GM19452 (cell line): ENCODE measurements at regions not wholly inside any gene's neighbourhood (a gene's known extent, or its start where the extent isn't known, plus 50 kb on each side); places are given as distances from the start of the nearest gene placed in this dataset.

Experiments
- ATAC-seq: cut with Tn5 transposase; IDR thresholded peaks from one replicate; pipeline ENCODE4 v1.9.1; 2021; ENCODE audit not compliant: unreplicated experiment

DNA sequence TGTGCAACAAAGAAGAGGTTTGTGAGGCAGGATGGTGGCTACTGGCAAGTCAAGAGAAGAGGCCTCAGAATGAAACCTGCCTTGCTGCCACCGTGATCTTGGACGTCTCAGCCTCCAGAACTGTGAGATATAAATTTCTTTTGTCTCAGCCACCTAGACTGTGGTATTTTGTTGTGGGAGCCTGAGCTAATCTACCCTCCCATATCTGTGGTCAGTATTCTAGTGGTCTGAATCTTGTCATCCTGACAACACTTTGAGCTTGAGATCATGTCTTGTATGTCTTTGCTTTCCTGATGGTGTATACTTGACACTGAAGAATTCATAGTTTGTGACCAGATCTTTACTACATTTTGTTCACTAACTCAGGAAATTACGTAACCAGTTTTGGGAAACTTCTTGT, 240.6 kb upstream of the GOLIM4 start:
- no peak for ATAC-seq

DNA sequence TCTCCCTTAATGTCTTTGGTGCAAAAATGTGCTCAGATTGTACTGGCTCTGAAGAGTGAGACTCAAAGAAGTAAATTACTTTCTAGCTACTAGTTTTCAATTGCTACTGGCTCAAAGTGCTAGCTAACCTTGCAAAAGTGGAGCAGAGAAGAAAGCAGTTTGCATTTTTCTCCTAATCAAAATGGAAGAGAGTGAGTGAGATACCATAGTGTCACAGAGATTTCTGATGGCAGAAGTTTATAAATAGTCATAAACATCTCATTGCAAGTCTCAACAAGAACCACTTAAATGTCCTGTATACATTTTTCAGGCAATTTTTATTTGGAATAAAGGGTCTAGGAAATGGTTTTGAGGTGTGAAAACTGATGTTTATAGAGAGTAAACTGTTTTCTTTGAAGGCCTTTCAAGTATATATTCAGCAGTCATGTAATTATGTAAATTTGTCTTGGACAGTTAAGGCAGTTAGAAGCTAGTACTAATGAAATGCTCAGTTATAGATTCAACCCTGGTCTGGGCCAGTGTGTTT, 237.7 kb upstream of the GOLIM4 start:
- ATAC-seq = no peak

DNA sequence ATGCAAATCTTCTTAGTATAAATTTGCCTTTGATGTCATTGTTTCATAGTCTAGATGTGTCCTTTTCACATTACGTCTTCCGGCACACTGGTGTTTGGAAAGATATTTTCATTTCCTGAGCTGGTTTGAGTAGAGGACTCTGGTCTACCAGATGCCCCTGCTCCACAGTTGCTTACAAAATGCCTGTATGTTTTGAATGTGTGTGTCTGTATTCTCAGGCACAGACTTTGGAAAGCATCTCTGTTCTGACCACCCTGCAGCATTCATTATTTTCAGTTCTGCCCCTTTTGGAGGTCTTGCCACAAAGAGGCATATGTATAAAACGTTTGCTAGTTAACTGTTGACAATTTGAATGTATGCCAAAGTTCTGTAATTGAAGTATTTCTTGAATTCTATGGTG, 236.0 kb upstream of the GOLIM4 start:
- ATAC-seq = no peak

DNA sequence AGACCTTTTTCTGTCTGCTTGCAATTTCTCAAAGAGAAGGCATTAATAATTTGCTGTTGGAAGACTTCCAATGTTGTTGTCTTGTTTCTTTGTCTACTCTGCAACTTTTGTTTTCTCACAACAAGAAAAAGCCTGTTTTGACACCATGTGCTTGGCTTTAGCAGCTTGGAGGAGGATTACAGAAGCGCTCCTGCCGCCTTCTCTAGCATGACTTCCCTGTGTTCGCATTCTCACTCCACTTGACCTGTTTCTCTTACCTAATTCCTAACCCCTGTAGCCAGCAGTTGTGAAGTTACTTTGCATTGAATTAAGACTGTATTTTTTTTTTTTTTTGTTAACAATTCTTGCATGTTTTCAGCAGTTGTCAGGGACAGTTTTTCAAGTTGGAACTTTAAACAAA, 235.3 kb upstream of the GOLIM4 start:
- ATAC-seq = no peak

DNA sequence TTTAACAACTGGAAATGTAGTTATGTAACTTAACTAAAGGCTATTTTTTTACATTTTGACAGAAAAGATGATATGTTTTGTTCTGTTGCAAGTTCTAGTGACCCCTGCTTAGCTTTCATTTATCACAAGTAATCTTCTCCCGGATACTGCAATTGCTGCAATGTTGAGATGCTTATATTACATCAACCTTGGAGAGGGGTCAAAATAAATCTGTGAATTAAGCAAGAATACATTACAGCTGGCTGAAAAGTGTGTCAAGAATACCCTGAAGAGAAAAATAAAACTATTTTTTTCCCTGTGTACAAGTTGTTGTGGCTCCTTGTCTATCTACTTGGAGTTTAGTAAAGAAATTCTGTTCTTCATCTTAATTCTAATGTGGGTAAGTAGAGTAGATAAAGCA, 232.1 kb upstream of the GOLIM4 start:
- ATAC-seq = no peak

DNA sequence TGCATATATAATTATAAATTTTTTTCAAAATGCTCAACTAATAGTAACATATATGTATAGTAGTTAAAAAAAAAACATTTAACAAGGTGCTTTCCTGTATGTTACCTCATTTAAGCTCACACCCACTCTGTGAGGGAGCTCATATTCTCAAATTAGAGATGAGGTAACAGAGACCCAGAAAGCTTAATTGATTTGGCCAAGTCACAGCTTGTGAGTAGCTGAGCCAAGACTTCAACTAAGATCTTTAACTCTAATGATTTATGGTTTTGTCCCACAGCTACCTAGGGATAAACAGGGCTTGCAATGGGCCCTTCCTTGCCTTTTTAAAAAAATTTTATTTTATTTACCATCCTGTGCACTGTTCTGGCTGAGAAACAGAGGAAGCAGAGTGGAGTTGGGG, 230.0 kb upstream of the GOLIM4 start:
- ATAC-seq = no peak

DNA sequence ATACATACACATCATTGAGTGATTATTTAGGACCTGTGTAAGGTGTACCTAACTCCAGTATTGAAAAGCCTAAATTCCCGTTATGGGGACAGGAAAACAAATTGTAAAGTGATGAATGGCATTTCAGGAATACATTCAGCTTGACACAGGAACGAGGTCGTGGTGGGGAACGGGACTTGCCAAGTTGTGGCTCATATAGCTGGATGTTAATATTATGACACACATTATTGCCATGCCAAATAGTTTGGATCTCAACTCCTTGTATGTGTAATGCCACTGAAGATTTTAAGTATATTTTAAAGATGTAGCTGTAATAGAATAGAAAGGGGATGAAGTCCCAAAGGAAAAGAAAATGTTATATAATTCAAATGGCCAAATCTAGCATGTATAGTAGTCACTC, 227.2 kb upstream of the GOLIM4 start:
- no peak for ATAC-seq

DNA sequence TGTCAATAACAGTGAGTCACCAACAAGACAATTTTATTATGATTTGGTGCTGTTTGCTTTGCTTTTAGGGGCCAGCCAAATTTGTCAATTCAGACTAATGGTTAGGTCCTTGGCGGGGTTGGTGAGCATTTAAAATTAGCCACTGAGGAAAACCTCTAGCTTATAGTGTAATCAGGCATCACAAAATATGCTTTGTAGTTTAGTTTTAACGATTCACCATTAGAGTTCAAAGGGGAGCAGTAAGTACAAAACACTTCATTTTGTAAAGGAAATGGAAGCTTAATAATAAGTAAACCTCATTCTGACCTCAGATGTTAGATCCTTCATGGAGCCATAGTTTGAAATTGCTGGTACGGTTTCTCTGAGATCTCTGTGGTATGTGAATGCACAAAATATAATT, 218.4 kb upstream of the GOLIM4 start:
- no peak for ATAC-seq

DNA sequence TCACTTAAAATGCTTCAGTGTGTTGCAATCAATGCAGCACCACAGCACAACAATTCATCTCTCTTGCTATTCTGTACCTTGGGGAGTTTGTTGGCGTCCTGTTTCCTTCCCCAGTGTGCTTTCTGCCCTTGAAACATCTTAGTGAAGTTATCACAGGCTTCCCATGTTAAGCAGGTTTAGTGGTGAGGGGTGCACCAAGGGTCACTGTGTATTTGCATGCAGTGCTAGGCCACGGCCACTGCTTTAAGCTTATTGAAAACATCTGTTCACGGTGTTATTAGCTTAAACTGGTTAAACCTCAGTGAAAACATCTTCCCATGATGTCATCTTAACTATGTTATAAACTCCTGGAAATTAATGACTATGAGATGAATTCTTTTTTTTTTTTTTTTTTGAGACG, 217.3 kb upstream of the GOLIM4 start:
- no peak for ATAC-seq

DNA sequence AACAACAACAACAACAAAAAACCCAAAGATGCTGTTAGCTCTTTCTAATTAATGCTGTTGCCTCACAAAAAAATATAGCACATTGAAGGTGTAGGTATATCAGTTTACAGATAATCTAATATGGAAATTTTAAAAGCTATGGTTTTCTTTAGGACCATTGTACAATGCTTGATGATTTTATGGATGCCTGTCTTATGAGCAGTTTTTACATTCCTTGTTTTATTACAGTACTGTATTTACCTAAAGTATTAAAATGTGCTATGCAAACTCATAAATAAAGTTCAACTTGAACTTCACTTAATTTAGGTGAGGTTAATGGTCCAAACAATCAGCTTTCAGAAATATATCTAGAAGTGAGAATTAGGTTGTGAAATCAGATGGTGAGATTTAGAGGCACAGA, 212.2 kb upstream of the GOLIM4 start:
- ATAC-seq = no peak

DNA sequence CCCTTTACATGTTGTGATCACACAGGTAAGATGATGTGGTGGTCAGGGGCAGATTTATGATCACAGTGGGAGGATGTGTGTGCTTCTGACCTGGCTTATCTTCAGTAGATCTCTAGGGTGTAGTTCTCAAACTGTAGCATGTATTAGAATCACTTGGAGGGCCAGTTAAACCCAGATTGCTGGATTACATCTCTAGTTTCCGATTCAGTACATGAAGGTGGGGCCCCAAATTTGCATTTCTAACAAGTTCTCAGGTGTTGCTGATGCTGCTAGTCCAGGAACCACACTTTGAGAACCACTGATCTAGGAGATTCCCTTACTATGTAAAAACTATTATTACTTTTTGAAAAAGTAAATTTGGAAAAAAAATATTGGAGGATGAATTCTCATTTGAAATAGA, 199.3 kb upstream of the GOLIM4 start:
- no peak for ATAC-seq

DNA sequence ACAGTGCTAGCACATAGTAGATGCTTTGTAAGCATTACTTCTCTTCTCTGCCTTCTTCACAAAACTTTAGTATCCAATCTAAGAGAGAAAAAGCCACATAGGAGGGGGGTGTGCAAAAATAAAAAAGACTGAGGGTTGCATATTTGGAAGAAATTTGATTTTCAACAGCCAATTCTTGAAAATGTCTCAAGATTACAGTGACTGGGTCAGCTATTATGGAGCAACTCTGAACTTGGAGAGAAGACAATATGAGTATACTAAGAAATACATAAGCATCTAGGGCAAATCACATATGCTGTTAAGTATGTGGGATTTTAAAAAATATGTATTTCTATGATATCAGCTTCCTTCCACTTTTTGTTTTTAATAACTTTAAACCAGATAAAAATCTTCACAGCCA, 196.6 kb upstream of the GOLIM4 start:
- ATAC-seq = no peak

DNA sequence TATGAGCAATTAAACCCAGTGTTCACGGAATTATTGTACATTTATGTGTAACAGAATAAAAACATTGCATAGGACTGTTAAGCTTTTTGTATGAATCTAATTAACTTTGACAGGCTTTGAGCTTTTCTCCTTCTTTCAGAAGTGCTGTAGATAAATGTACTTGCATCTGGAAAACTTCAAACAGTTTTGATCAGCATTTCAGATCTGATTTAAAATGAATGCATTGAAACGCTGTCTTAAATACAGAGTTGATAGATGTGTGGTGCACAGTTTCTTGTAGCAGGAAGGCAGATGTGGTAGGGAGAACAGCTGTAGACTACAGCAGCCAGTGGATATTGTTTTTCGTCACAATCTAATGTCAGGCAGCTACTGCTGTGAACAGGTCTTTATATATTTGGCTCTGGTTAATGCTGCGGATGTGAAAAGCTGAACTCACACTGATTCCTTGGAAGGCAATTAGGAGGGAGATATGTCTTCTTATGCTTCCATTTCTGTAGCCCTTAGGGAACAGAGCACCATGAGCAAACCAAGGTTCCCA, 193.8 kb upstream of the GOLIM4 start:
- ATAC-seq = no peak

DNA sequence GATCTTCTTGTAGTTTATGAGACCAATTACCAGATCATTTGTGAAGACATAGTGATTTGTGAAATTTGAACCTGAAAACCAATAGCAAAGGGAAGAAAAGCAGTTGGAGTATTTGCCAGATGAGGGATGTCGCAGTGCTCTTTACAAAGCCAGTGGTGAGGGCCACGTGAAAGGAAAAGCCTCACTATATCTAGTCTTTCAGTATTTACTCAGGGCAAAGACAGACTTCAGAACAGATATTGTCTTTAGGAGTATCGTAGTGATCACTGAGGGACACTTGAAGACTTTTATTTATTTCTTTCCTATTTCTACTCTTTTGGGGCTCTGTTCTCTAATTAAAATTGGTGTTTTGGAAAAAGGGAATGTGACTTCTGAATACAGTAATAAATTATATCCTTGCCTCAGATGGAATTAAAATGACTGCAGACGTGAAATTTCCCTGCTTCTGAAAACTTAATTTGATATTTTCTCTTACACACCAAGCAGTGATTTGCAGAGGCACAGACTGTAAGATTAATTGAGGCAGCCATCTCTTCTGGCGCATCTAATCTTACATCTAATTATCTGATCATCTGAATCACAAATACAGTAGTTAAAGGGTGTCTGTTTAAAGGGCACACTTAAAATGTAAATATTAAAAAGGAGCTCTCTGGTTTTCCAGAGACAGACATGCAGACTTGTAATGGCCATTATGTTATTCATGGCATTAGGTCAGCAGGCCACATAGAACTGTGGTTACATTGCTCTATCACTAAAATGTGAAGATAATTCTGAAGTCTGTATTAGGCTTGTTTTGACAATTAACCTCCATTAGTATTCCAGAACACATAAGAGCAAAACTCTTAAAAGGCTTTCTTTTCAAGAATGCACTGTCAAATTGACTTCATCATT, 193.0 kb upstream of the GOLIM4 start:
- no peak for ATAC-seq

DNA sequence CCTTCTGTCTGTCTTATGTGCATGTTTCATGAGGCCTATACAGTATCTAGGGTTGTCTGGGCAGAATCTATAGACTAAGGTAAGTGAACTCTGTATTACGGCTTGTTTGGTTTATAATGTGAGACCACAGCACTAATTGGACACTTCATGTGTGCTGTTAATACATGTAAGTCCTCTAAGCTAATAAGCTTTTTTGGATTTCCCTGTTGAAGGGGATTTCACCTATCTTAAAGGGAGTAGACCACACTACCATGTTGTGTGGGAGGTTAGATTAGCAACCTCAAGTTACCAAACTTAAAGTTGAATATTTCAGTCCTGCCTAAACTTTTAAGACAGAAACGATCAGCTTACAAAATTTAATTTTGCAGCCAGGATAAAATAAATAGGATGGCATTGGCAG, 189.8 kb upstream of the GOLIM4 start:
- no peak for ATAC-seq

DNA sequence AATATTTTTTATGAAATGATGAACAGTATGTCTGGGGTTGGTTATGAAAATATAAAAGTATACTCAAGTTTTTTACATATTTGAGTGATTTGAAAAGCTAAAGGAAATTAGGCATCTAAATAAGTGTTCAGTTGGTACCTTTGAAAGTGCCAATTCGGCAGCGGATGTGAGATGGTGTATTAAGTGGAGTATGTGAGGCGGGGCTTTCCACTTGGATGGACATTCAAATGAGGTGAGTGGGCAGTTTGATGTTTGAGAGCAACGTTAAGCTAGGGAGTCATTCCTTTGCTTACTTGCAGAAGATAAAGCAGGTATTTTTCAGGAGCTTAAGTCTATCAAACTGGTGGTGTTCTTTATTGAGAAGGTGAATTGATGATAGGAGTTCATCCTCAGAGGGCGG, 189.0 kb upstream of the GOLIM4 start:
- no peak for ATAC-seq

DNA sequence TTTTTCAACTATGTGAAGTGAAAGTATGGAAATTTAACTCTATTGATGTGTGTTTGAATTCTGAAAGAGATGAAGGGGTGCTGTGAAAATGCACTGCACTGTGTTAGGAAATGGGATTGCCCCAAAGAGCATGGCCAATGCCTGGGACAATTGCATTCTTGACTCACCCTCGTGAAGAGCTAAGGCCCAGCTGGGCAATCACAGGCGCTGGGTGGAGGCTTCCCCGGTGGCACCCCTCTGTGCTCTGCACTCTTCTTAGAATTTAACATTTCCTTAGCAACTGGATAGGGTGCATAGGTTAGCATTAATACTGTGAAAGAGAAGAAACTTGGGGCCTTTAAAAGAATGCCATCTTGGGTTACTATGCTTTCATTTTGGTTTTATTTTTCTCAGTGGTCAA, 179.9 kb upstream of the GOLIM4 start:
- ATAC-seq = no peak

DNA sequence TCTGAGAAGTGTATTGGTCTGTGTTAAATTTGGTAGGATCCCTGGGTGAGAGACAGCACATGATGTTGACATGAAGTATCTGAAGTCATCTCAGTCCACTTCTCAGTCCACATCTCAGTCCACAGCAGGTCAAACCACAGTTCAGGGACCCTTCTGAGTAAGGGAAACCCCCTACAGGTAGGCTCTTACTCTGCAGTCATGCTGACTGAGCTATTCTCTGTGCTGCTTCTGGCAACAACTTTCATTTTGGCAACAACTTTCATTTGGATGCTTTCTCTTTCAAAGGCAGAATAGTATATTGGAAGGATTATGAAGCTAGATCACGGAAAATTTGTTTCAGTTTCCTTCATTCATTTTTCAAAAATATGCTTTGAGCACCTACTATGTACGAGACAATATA, 178.2 kb upstream of the GOLIM4 start:
- peak; percentile 94 for ATAC-seq

DNA sequence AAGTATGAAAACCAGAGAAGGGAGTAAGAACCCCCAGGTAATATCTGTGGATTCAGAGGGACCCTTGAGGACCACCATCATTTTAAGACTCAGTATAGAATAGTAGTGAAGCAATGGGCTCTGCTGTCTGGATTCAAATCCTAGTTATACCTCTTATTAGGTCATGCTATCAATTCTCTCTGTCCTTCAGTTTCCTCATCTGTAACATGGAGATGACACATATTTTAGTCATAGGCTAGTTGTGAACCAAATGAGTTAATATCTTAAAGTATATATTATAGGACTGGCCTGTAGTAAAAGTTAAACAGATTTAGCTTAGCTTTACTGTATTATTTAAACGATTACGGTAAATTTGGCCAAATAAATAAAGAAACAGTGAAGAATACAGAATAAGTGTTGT, 177.3 kb upstream of the GOLIM4 start:
- no peak for ATAC-seq

DNA sequence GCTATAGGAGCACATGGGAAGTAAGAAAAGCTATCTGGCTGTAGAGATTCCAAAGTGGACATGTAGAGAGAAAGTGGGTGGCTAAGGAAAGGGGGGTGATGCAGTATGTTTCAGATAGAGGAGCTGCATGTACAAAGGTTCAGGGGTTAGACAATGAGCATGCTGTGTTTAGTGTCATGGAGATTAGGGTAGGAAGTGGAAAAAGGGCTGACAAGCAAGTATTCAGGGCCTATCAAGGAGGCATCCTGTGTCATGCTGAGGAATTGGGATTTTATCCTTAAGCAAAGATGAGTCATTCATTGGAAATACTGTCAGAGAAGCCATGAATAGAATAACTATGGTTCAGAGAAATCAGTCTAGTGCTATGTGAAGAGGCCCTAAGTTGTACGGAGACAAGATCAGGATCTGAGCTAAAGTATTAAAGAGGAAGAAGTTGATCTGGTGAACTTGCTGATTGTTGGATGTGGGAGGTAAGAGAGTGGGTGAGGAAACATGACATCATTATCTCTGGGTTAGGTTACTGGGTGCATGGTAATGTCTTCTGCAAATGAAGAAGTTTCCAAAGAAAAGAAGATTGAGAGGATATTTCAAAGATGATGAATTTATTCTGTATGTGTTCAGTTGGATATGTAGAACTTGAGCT, 176.7 kb upstream of the GOLIM4 start:
- no peak for ATAC-seq

DNA sequence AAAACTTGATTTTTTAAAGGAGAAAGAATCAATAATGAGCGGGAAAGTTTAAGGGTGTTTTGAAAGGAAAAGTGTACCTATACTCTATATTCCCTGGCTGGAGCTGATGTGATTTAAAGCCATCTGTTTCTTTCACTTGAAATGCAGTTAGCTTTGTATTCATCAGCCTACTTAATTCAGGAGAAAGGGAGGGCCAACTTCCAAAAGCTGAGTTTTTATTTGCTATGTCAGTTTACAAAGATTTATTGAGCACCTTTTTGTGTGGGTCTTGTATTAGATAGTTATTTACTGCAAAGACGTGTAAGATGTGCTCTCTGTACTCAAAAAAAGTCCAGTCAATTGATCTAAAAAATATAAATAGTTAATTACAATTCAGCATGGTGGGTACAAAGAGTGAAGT, 176.2 kb upstream of the GOLIM4 start:
- ATAC-seq = no peak

DNA sequence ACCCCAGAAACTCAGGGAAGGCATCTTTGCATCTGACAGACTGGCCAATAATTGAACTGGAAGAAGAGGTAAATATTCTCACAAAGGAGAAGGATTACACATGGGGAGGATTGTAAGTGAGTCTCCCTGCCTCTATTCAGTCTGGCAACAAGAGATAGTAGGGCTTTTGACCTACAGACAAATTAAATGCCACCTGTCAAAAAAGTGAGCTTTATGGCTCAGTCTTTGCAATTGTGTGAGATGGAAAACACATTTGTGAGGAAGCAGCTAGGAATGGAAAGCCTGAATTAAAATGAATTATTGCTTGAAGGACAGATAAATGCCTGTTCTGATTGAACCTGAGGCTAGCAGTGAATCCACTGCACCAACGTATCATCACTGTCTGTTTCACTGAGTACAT, 173.3 kb upstream of the GOLIM4 start:
- ATAC-seq = no peak
